H9 (cell line): ENCODE measurements at regions not wholly inside any gene's neighbourhood (a gene's known extent, or its start where the extent isn't known, plus 50 kb on each side); places are given as distances from the start of the nearest gene placed in this dataset.

Experiments used
- DNase-seq: peaks from one replicate; pipeline ENCODE4 v3.0.0-alpha.2; 2017
- H2AFZ ChIP-seq: one replicate; pipeline ENCODE4 v1.6.1; 2013; ENCODE audit warnings: mild to moderate bottlenecking, low read length, control low read depth, moderate library complexity
- H2AK5ac ChIP-seq: 2 replicates; pipeline ENCODE4 v1.6.1; 2013; ENCODE audit warnings: low read length, control low read depth, mixed read lengths; ENCODE audit not compliant: insufficient read length
- H2BK120ac ChIP-seq: one replicate; pipeline ENCODE4 v1.6.1; 2013; ENCODE audit warnings: low read depth, mild to moderate bottlenecking, low read length, control low read depth, inconsistent platforms; ENCODE audit not compliant: poor library complexity, severe bottlenecking
- H2BK12ac ChIP-seq: 2 replicates; pipeline ENCODE4 v1.6.1; 2013; ENCODE audit warnings: low read length, control low read depth, mixed read lengths, low read depth; ENCODE audit not compliant: insufficient read length
- H2BK15ac ChIP-seq: 2 replicates; pipeline ENCODE4 v1.6.1; 2013; ENCODE audit warnings: low read depth, low read length, control low read depth
- H2BK20ac ChIP-seq: one replicate; pipeline ENCODE4 v1.6.1; 2013; ENCODE audit warnings: low read depth, mild to moderate bottlenecking, low read length, control low read depth, inconsistent platforms; ENCODE audit not compliant: poor library complexity, severe bottlenecking
- H2BK5ac ChIP-seq: 2 replicates; pipeline ENCODE4 v1.6.1; 2013; ENCODE audit warnings: low read length, control low read depth, mixed read lengths; ENCODE audit not compliant: insufficient read length
- H3K14ac ChIP-seq: 2 replicates; pipeline ENCODE4 v1.6.1; 2013; ENCODE audit warnings: low read length, control low read depth; ENCODE audit not compliant: insufficient read depth
- H3K18ac ChIP-seq: 2 replicates; pipeline ENCODE4 v1.6.1; 2013; ENCODE audit warnings: low read depth, mild to moderate bottlenecking, mixed read lengths, low read length, control low read depth; ENCODE audit not compliant: insufficient read length
- H3K23ac ChIP-seq: 2 replicates; pipeline ENCODE4 v1.6.1; 2013; ENCODE audit warnings: low read length, control low read depth, mixed read lengths, low read depth; ENCODE audit not compliant: insufficient read length
- H3K23me2 ChIP-seq: 2 replicates; pipeline ENCODE4 v1.6.1; 2013; ENCODE audit warnings: low read depth, mild to moderate bottlenecking, mixed read lengths, low read length, control low read depth; ENCODE audit not compliant: insufficient read length, poor library complexity, severe bottlenecking
- H3K27ac ChIP-seq: 2 replicates; pipeline ENCODE4 v1.5.1; 2013; ENCODE audit warnings: low read length, control low read depth, mixed read lengths, low read depth; ENCODE audit not compliant: insufficient read length
- H3K27me3 ChIP-seq: 2 replicates; pipeline ENCODE4 v1.6.1; 2013; ENCODE audit warnings: low read length, control low read depth, inconsistent platforms; ENCODE audit not compliant: insufficient read depth
- H3K4ac ChIP-seq: 2 replicates; pipeline ENCODE4 v1.6.1; 2013; ENCODE audit warnings: low read depth, mild to moderate bottlenecking, control low read depth, inconsistent platforms, low read length, moderate library complexity
- H3K4me1 ChIP-seq: 2 replicates; pipeline ENCODE4 v1.6.1; 2013; ENCODE audit warnings: low read length, control low read depth, inconsistent platforms; ENCODE audit not compliant: insufficient read depth
- H3K4me2 ChIP-seq: 2 replicates; pipeline ENCODE4 v1.6.1; 2013; ENCODE audit warnings: low read length, control low read depth, mixed read lengths; ENCODE audit not compliant: insufficient read length, insufficient read depth
- H3K56ac ChIP-seq: 2 replicates; pipeline ENCODE4 v1.6.1; 2013; ENCODE audit warnings: low read depth, mild to moderate bottlenecking, mixed read lengths, low read length, control low read depth; ENCODE audit not compliant: insufficient read length
- H3K79me1 ChIP-seq: 2 replicates; pipeline ENCODE4 v1.6.1; 2013; ENCODE audit warnings: low read depth, mild to moderate bottlenecking, moderate library complexity, low read length, control low read depth, inconsistent platforms; ENCODE audit not compliant: insufficient read depth, poor library complexity, severe bottlenecking
- H3K79me2 ChIP-seq: 2 replicates; pipeline ENCODE4 v1.6.1; 2013; ENCODE audit warnings: low read length, control low read depth, inconsistent platforms; ENCODE audit not compliant: insufficient read depth
- H3K9ac ChIP-seq: 2 replicates; pipeline ENCODE4 v1.6.1; 2013; ENCODE audit warnings: low read length, control low read depth, mixed read lengths; ENCODE audit not compliant: insufficient read length; ENCODE audit errors: extremely low read depth
- H3K9me3 ChIP-seq: one replicate; pipeline ENCODE4 v1.6.1; 2013; ENCODE audit warnings: low read depth, low read length, inconsistent platforms; ENCODE audit not compliant: control insufficient read depth
- H3T11ph ChIP-seq: one replicate; pipeline ENCODE4 v1.6.1; 2013; ENCODE audit warnings: mild to moderate bottlenecking, low read length, control low read depth, inconsistent platforms
- H4K20me1 ChIP-seq: one replicate; pipeline ENCODE4 v1.6.1; 2013; ENCODE audit not compliant: control insufficient read depth, insufficient read length, insufficient read depth
- H4K5ac ChIP-seq: 2 replicates; pipeline ENCODE4 v1.6.1; 2013; ENCODE audit warnings: low read depth, mild to moderate bottlenecking, mixed read lengths, low read length, control low read depth; ENCODE audit not compliant: insufficient read length
- H4K8ac ChIP-seq: replicated peaks from 2 replicates; pipeline ENCODE4 v1.6.1; 2013; ENCODE audit warnings: low read length, control low read depth, mixed read lengths, low read depth; ENCODE audit not compliant: insufficient read length
- H4K91ac ChIP-seq: 2 replicates; pipeline ENCODE4 v1.6.1; 2013; ENCODE audit warnings: low read depth, mild to moderate bottlenecking, moderate library complexity, mixed read lengths, low read length, control low read depth; ENCODE audit not compliant: insufficient read length
- H3K27ac Mint-ChIP-seq, 3 experiments: 2 replicates in 2 of 3; 3 replicates in 1 of 3; pipeline ENCODE4 v1.8.0; 2020 to 2021; ENCODE audit warnings: mixed read lengths in 3 of 3, mild to moderate bottlenecking in 1 of 3, moderate library complexity in 1 of 3
- H3K27me3 Mint-ChIP-seq: 2 replicates; pipeline ENCODE4 v1.8.0; 2021; ENCODE audit warnings: low read depth, mild to moderate bottlenecking, moderate library complexity, mixed read lengths
- H3K36me3 Mint-ChIP-seq, 3 experiments: 2 replicates in 2 of 3; 3 replicates in 1 of 3; pipeline ENCODE4 v1.8.0; 2020 to 2021; ENCODE audit warnings: low read depth in 3 of 3, mixed read lengths in 3 of 3; ENCODE audit not compliant: insufficient read depth in 1 of 3
- H3K4me1 Mint-ChIP-seq, 2 experiments: 2 replicates each; pipeline ENCODE4 v1.8.0; 2020; ENCODE audit warnings: mixed read lengths in 2 of 2
- H3K4me3 Mint-ChIP-seq, 2 experiments: 2 replicates in 1 of 2; 3 replicates in 1 of 2; pipeline ENCODE4 v1.8.0; 2020 to 2021; ENCODE audit warnings: mild to moderate bottlenecking in 2 of 2, mixed read lengths in 2 of 2, moderate library complexity in 1 of 2
- H3K9me3 Mint-ChIP-seq, 2 experiments: 2 replicates in 1 of 2; 3 replicates in 1 of 2; pipeline ENCODE4 v1.8.0; 2020; ENCODE audit warnings: mild to moderate bottlenecking in 2 of 2, mixed read lengths in 2 of 2, moderate library complexity in 1 of 2
- TF ChIP-seq, protein P1 (sequence below): fragments of 200-600 bp; sonication (generic); conservative IDR thresholded peaks from 3 replicates; pipeline ENCODE4 v1.8.0; 2021; ENCODE audit warnings: antibody characterized with exemption, mild to moderate bottlenecking

DNA sequence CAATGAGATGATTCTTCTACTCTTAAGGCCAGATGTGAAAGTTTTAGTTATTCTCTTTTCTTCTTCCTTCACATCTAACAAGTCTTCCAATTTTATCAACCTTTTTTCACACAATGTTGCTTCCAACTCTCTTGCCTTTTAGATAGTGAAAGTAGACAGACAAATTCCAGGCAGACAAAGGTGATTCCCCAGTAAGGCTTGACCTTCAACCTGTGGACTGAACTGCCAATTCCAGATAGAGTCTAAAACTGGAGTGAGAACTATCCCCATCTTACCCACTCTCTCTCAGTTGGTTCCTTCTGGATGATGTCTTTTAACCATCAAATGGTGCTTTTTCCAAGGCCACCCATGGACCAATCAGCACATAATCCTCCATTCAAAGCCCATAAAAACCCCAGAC, 159.0 kb downstream of the NSUN3 start:
- no peak for DNase-seq
- H3K79me2 ChIP-seq: no peaks in the 10 kb centered on the region
- no peak overlapping the region for H3K56ac ChIP-seq
- H3K4me1 Mint-ChIP-seq: peaks cover 2 to 4% of the 10 kb centered on the region in 2 experiments; a peak in 3 of 4 replicates
- H3K27me3 Mint-ChIP-seq: no peaks in the 10 kb centered on the region
- H3K9ac ChIP-seq: no peak overlapping the region
- H3K4ac ChIP-seq: no peak overlapping the region
- H2BK12ac ChIP-seq: no peak overlapping the region
- H3K9me3 Mint-ChIP-seq: no peaks in the 10 kb centered on the region
- no peaks in the 10 kb centered on the region for H3K27me3 ChIP-seq
- no peak overlapping the region for H4K8ac ChIP-seq
- no peak overlapping the region for H4K91ac ChIP-seq
- no peak overlapping the region for H2AFZ ChIP-seq
- H3T11ph ChIP-seq: no peak overlapping the region
- H2BK15ac ChIP-seq: no peak overlapping the region
- no peaks in the 10 kb centered on the region for H3K79me1 ChIP-seq
- no peaks in the 10 kb centered on the region for H4K20me1 ChIP-seq
- H3K4me3 Mint-ChIP-seq: no peak overlapping the region
- no peak overlapping the region for H2BK5ac ChIP-seq
- no peak overlapping the region for H2AK5ac ChIP-seq
- no peak overlapping the region for H3K27ac ChIP-seq
- H3K23me2 ChIP-seq: no peaks in the 10 kb centered on the region
- H3K9me3 ChIP-seq: no peaks in the 10 kb centered on the region
- H3K27ac Mint-ChIP-seq: no peak overlapping the region
- no peaks in the 10 kb centered on the region for H3K36me3 Mint-ChIP-seq
- H3K14ac ChIP-seq: no peak overlapping the region
- TF ChIP-seq, protein P1, sequence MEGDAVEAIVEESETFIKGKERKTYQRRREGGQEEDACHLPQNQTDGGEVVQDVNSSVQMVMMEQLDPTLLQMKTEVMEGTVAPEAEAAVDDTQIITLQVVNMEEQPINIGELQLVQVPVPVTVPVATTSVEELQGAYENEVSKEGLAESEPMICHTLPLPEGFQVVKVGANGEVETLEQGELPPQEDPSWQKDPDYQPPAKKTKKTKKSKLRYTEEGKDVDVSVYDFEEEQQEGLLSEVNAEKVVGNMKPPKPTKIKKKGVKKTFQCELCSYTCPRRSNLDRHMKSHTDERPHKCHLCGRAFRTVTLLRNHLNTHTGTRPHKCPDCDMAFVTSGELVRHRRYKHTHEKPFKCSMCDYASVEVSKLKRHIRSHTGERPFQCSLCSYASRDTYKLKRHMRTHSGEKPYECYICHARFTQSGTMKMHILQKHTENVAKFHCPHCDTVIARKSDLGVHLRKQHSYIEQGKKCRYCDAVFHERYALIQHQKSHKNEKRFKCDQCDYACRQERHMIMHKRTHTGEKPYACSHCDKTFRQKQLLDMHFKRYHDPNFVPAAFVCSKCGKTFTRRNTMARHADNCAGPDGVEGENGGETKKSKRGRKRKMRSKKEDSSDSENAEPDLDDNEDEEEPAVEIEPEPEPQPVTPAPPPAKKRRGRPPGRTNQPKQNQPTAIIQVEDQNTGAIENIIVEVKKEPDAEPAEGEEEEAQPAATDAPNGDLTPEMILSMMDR: no peak
- H3K4me1 ChIP-seq: no peaks in the 10 kb centered on the region
- H3K4me2 ChIP-seq: no peak overlapping the region
- no peak overlapping the region for H2BK20ac ChIP-seq
- H2BK120ac ChIP-seq: no peak overlapping the region
- H4K5ac ChIP-seq: no peak overlapping the region
- no peak overlapping the region for H3K23ac ChIP-seq
- no peak overlapping the region for H3K18ac ChIP-seq
